Left ventricle myocardium inferior (tissue), 1 donor: ENCODE measurements at regions not wholly inside any gene's neighbourhood (a gene's known extent, or its start where the extent isn't known, plus 50 kb on each side); places are given as distances from the start of the nearest gene placed in this dataset.

Source experiments
- DNase-seq: peaks from one replicate; pipeline ENCODE4 v3.0.0-alpha.2; 2020
- H3K27ac ChIP-seq: fragments of 200-600 bp; replicated peaks from 2 replicates; pipeline ENCODE4 v1.8.0; 2021
- H3K27me3 ChIP-seq: fragments of 200-600 bp; 2 replicates; pipeline ENCODE4 v1.8.0; 2021; ENCODE audit warnings: low read depth
- H3K36me3 ChIP-seq: fragments of 200-600 bp; 2 replicates; pipeline ENCODE4 v1.8.0; 2021
- H3K4me1 ChIP-seq: fragments of 200-600 bp; 2 replicates; pipeline ENCODE4 v1.8.0; 2021
- H3K4me3 ChIP-seq: fragments of 200-600 bp; 2 replicates; pipeline ENCODE4 v1.8.0; 2021; ENCODE audit warnings: mild to moderate bottlenecking, moderate library complexity
- H3K9me3 ChIP-seq: fragments of 200-600 bp; replicated peaks from 2 replicates; pipeline ENCODE4 v1.8.0; 2021
- CTCF ChIP-seq: fragments of 200-600 bp; IDR thresholded peaks from 2 replicates; pipeline ENCODE4 v1.8.0; 2021; ENCODE audit warnings: antibody characterized with exemption, mild to moderate bottlenecking, borderline replicate concordance
- intact Hi-C: fragments of 100-400 bp; cut with micrococcal nuclease; formaldehyde crosslinking; loops from one replicate; pipeline ENCODE4 v1.11.0; 2022
- donor health status: DM: no; HTN: yes; CAD: no; lungs with severe emphysema.

- Histone ChIP-seq H3K9me3 (no peaks in the 10 kb centered on the region), H3K4me3 (no peak overlapping the region), H3K36me3 (no peaks in the 10 kb centered on the region), H3K27me3 (no peaks in the 10 kb centered on the region), H3K4me1 (no peaks in the 10 kb centered on the region), H3K27ac (no peak overlapping the region)
- no peak for DNase-seq
- intact Hi-C loops, result no loop called here
- no peak for TF ChIP-seq CTCF
Observed at GRCh38 chr9:115781070-115781736, 372.4 kb upstream of the PAPPA start.

- intact Hi-C loops, result no loop called here
- no peak overlapping the region for H3K27ac ChIP-seq
- H3K27me3 ChIP-seq, result no peaks in the 10 kb centered on the region
Observed at GRCh38 chr9:115786321-115786720, 367.3 kb upstream of the PAPPA start.

GRCh38 chr9:115790520-115790919 lies 363.1 kb upstream of the PAPPA start:
- no peaks in the 10 kb centered on the region for H3K36me3 ChIP-seq
- H3K9me3 ChIP-seq, result peaks cover 6% of the 10 kb centered on the region
- no peak overlapping the region for H3K27ac ChIP-seq
- intact Hi-C loops, result no loop called here
- no peak overlapping the region for H3K4me3 ChIP-seq
- H3K4me1 ChIP-seq, result no peaks in the 10 kb centered on the region
- H3K27me3 ChIP-seq, result no peaks in the 10 kb centered on the region
- no peak for TF ChIP-seq CTCF
- DNase-seq, result no peak

More at GRCh38 chr9:115786321-115786720, 367.3 kb upstream of the PAPPA start:
- DNase-seq, result no peak
- no peak for TF ChIP-seq CTCF
- Histone ChIP-seq H3K4me1 (no peaks in the 10 kb centered on the region), H3K9me3 (peaks cover under 1% of the 10 kb centered on the region), H3K4me3 (no peak overlapping the region), H3K36me3 (no peaks in the 10 kb centered on the region)

GRCh38 chr9:115794921-115795475 lies 358.6 kb upstream of the PAPPA start:
- intact Hi-C loops, result no loop called here
- H3K27ac ChIP-seq, result no peak overlapping the region
- H3K27me3 ChIP-seq, result no peaks in the 10 kb centered on the region
- no peak for TF ChIP-seq CTCF
- H3K4me1 ChIP-seq, result no peaks in the 10 kb centered on the region
- no peaks in the 10 kb centered on the region for H3K36me3 ChIP-seq
- peaks cover 6% of the 10 kb centered on the region for H3K9me3 ChIP-seq
- H3K4me3 ChIP-seq, result no peak overlapping the region
- DNase-seq, result no peak

- H3K4me3 ChIP-seq, result no peak overlapping the region
- H3K27ac ChIP-seq, result no peak overlapping the region
- peaks cover 3% of the 10 kb centered on the region for H3K9me3 ChIP-seq
- intact Hi-C loops, result no loop called here
- TF ChIP-seq CTCF, result no peak
- DNase-seq, result no peak
- no peaks in the 10 kb centered on the region for H3K27me3 ChIP-seq
- H3K36me3 ChIP-seq, result no peaks in the 10 kb centered on the region
- no peaks in the 10 kb centered on the region for H3K4me1 ChIP-seq
Observed at GRCh38 chr9:115799734-115800133, 353.9 kb upstream of the PAPPA start.
